ENCODE measurements at regions not wholly inside any gene's neighbourhood (a gene's known extent, or its start where the extent isn't known, plus 50 kb on each side); places are given as distances from the start of the nearest gene placed in this dataset.

- no peak for TF ChIP-seq POLR2AphosphoS5 (IDR thresholded peaks at IDR 0.05; ENCODE audit: low read depth, low read length)
- peak; percentile 96 for TF ChIP-seq CTCF (IDR thresholded peaks at IDR 0.05)
- TF ChIP-seq SIN3A (IDR thresholded peaks at IDR 0.05; ENCODE audit: borderline replicate concordance, insufficient read depth, low read depth, low read length): no peak
- TF ChIP-seq TCF7L2 (IDR thresholded peaks at IDR 0.05; ENCODE audit: low read depth, low read length): no peak
- TF ChIP-seq REST (IDR thresholded peaks at IDR 0.05; ENCODE audit: insufficient read depth in 1 of 2, low read depth in 2 of 2, low read length in 1 of 2): no peak
These were observed 146.8 kb upstream of the ZC3H12C start for GRCh38 chr11:109946322-109946846.

All from Panc1 (cell line).